Fibroblast of pulmonary artery (primary cell): ENCODE measurements at regions not wholly inside any gene's neighbourhood (a gene's known extent, or its start where the extent isn't known, plus 50 kb on each side); places are given as distances from the start of the nearest gene placed in this dataset.

Experiments
- DNase-seq: peaks from one replicate; pipeline ENCODE4 v3.0.0-alpha.2; 2010; ENCODE audit warnings: low read depth
- H3K4me3 ChIP-seq: replicated peaks from 2 replicates; pipeline ENCODE4 v1.5.1; 2011; ENCODE audit warnings: low read depth, mild to moderate bottlenecking, control low read depth, low read length, moderate library complexity
- TF ChIP-seq, protein P1 (sequence below): IDR thresholded peaks from 2 replicates; pipeline ENCODE4 v1.5.1; 2011; ENCODE audit warnings: mild to moderate bottlenecking, control low read depth, low read length, inconsistent platforms; ENCODE audit errors: missing control alignments

DNA sequence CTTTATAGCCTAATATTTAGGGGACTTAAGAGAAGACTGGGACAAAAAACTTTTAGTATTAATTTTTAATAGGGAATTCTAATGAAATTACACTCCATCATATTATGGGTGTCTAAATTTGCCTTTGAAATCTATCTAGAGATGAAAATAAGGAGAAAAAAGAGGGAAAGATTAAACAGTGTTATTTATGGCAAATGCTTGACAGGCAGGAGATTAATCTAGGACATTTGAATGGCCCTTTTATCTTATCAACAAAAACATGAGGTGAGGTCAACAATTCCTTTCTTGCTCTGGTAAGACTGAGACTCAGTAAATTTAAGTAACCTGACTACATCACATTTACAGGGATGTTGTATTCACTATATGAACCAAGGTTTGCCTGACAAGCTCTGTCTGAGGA is 852.8 kb upstream of the CTNND2 start:
- DNase-seq: no peak
- TF ChIP-seq, protein P1, sequence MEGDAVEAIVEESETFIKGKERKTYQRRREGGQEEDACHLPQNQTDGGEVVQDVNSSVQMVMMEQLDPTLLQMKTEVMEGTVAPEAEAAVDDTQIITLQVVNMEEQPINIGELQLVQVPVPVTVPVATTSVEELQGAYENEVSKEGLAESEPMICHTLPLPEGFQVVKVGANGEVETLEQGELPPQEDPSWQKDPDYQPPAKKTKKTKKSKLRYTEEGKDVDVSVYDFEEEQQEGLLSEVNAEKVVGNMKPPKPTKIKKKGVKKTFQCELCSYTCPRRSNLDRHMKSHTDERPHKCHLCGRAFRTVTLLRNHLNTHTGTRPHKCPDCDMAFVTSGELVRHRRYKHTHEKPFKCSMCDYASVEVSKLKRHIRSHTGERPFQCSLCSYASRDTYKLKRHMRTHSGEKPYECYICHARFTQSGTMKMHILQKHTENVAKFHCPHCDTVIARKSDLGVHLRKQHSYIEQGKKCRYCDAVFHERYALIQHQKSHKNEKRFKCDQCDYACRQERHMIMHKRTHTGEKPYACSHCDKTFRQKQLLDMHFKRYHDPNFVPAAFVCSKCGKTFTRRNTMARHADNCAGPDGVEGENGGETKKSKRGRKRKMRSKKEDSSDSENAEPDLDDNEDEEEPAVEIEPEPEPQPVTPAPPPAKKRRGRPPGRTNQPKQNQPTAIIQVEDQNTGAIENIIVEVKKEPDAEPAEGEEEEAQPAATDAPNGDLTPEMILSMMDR: no peak
- H3K4me3 ChIP-seq: no peak overlapping the region

DNA sequence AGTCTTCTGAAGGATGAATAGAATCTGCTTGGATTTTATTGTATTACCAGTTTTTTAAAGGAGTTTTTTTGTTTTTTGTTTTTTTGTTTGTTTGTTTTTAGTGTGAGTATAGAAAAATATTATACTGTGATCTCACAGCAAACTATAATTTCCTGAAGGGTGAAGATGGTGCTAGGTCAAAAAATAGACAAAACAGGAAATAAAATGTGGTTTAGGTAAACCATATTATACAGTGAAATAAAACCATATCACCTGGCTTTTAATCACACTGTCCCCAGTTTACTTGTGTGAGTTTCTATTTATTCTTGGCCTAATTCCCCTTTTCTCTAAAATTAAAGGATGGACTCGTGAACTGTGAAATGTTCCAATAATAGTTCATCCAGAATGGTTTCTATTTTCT is 841.3 kb upstream of the CTNND2 start:
- no peak overlapping the region for H3K4me3 ChIP-seq
- DNase-seq: no peak
- TF ChIP-seq, protein P1: no peak

DNA sequence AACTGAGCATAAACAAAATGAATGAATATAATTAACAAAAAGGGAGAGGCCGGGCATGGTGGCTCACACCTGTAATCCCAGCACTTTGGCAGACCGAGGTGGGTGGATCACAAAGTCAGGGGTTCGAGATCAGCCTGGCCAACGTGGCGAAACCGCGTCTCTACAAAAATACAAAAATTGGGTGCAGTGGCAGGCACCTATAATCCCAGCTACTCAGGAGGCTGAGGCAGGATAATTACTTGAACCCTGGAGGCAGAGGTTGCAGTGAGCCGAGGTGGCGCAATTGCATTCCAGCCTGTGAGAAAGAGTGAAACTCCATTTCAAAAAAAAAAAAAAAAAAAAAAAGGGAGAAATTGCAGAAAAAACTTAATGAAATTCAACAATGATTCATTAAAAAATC is 839.3 kb upstream of the CTNND2 start:
- DNase-seq: no peak
- TF ChIP-seq, protein P1: no peak
- no peak overlapping the region for H3K4me3 ChIP-seq

DNA sequence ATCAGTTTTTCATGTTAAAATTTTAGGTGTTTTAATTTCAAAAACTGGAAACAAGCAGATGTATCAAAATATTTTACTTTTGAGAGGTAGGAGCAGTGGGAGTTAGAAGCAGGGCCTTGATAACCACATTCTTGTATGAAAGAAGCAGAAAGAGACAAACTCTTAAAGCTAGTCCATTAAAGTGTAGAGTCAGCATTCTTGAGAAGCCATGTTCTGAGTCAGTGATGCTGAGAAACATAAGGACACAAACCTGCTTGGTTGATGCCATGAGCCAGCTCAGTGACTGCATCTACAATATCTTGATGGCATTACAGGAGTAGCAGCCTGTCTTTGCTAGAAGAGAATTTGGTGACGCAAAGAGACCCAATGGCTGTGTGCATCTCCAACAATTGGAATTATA is 826.1 kb upstream of the CTNND2 start:
- DNase-seq: no peak
- no peak overlapping the region for H3K4me3 ChIP-seq
- TF ChIP-seq, protein P1: no peak

DNA sequence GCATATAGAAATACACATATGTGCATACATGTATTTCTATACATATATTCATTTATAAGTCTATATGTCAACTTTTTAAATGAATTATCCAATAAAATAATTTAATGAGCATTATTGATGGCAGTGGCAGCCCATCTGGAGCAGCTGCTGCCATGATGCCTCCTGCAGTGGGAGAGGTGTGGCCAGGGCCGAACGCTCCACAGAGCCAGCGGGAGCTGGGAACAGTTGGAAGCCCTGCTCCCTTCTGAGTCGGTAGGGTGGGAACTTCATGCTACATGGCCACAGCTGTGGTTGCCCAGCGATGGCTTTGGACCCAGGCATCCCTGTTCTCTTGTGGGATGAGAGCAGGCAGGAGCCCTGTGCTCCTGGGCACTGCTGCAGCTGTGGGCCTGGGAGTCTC is 812.4 kb upstream of the CTNND2 start:
- no peak overlapping the region for H3K4me3 ChIP-seq
- no peak for DNase-seq
- TF ChIP-seq, protein P1: no peak

DNA sequence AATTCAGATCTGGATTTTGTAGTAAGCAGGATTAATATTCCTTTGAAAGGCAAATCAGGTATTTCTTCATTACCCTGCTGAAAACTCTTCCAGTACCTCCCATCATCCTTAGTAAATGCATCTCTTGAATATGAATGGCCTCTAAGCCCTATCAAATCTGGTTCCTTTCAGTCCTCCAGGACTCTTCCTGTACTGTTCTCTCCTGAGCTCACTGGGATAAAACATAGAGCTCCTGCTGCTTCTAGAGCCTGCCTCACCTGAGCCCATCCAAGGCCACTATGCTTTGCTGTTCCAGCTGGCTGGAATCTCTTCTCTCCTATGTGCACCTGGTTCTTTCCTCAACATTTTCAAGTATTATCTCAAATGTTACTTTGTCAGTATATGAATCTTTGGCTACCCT is 803.3 kb upstream of the CTNND2 start:
- H3K4me3 ChIP-seq: no peak overlapping the region
- TF ChIP-seq, protein P1: no peak
- DNase-seq: no peak

DNA sequence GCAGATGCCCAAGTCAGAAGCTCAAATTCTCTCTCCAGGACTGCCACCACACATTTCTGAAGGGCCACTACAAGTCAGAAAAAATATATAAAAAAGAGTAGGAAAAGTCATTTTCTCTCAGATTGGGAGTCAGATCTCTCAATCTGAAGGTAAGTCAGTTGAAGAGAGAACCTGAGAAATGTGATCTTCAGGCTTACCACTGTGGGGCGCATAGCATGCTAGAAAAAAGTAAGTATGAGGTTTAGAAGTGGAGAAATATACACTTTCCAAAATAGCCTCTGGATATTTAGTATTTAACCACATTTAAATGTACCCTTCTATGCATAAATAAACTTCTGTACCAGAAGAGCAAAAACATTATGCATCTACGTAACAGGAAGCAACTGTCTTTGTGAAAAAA is 800.7 kb upstream of the CTNND2 start:
- TF ChIP-seq, protein P1: no peak
- H3K4me3 ChIP-seq: no peak overlapping the region
- DNase-seq: no peak
